Epithelial cell of esophagus (primary cell): ENCODE measurements at regions not wholly inside any gene's neighbourhood (a gene's known extent, or its start where the extent isn't known, plus 50 kb on each side); places are given as distances from the start of the nearest gene placed in this dataset.
"Not testable (repeated sequence)": the region's sequence is repeated elsewhere in the genome, so short reads cannot be mapped to it uniquely, and the experiment has no call there.

Experiments
- DNase-seq: peaks from one replicate; pipeline ENCODE4 v3.0.0; 2010; ENCODE audit warnings: low read depth
- H3K4me3 ChIP-seq: 2 replicates; pipeline ENCODE4 v1.5.1; 2011; ENCODE audit warnings: mild to moderate bottlenecking, low read length, control low read depth
- CTCF ChIP-seq: IDR thresholded peaks from 2 replicates; pipeline ENCODE4 v1.5.1; 2011; ENCODE audit warnings: low read depth, mild to moderate bottlenecking, low read length, control low read depth, inconsistent platforms; ENCODE audit not compliant: insufficient read depth; ENCODE audit errors: missing control alignments

- no peak overlapping the region for H3K4me3 ChIP-seq
- no peak for TF ChIP-seq CTCF
These were observed 134.6 kb downstream of the ASMT start for GRCh38 chrX:1749499-1749898.

GRCh38 chrX:1750267-1750666, 135.4 kb downstream of the ASMT start:
- no peak for DNase-seq
- no peak for TF ChIP-seq CTCF
- H3K4me3 ChIP-seq = no peak overlapping the region

More at GRCh38 chrX:1749499-1749898, 134.6 kb downstream of the ASMT start:
- DNase-seq = no peak

GRCh38 chrX:1751781-1752180, 136.9 kb downstream of the ASMT start:
- no peak overlapping the region for H3K4me3 ChIP-seq
- no peak for DNase-seq
- TF ChIP-seq CTCF = no peak

GRCh38 chrX:1752799-1753198, 137.9 kb downstream of the ASMT start:
- DNase-seq, H3K4me3 ChIP-seq: not testable (repeated sequence)

- no peak for TF ChIP-seq CTCF
- no peak overlapping the region for H3K4me3 ChIP-seq
- no peak for DNase-seq
These were observed 139.2 kb downstream of the ASMT start for GRCh38 chrX:1754077-1754476.

GRCh38 chrX:1763294-1763693, 148.4 kb downstream of the ASMT start:
- H3K4me3 ChIP-seq = no peak overlapping the region
- no peak for DNase-seq
- TF ChIP-seq CTCF = no peak

GRCh38 chrX:1764883-1765364, 150.1 kb downstream of the ASMT start:
- DNase-seq = not testable (repeated sequence)

GRCh38 chrX:1767026-1767425, 152.2 kb downstream of the ASMT start:
- no peak for TF ChIP-seq CTCF
- no peak for DNase-seq
- H3K4me3 ChIP-seq = no peak overlapping the region

More at GRCh38 chrX:1764883-1765364, 150.1 kb downstream of the ASMT start:
- H3K4me3 ChIP-seq = not testable (repeated sequence)
